Caco-2 (cell line): ENCODE measurements at regions not wholly inside any gene's neighbourhood (a gene's known extent, or its start where the extent isn't known, plus 50 kb on each side); places are given as distances from the start of the nearest gene placed in this dataset.

Experiments
- BruUV-seq: library from RNA; stranded (reverse); fragments of 400-500 nt; replicated peaks from 2 replicates; lab custom pipeline; 2021; lab: Mats Ljungman, UMichigan
- CTCF ChIA-PET: fragments of 300-600 bp; sonication (Branson Sonifier 250); formaldehyde crosslinking; loops from one replicate; lab custom pipeline; 2022; ENCODE audit warnings: antibody characterized with exemption; lab: Charles Lee
- POLR2A ChIA-PET: fragments of 300-600 bp; sonication (Branson Sonifier 250); formaldehyde crosslinking; loops from one replicate; lab custom pipeline; 2022; ENCODE audit warnings: antibody characterized with exemption; lab: Charles Lee
- DNase-seq, 2 experiments: peaks; one replicate each; pipeline versions ENCODE4 v3.0.0 to v3.0.0-alpha.2; 2020 to 2022
- H3K27me3 ChIP-seq: replicated peaks from 2 replicates; pipeline ENCODE4 v1.6.0; 2011; ENCODE audit warnings: low read length; ENCODE audit not compliant: control insufficient read depth, insufficient read depth
- H3K36me3 ChIP-seq: 2 replicates; pipeline ENCODE4 v1.5.1; 2011; ENCODE audit warnings: low read length; ENCODE audit not compliant: control insufficient read depth, insufficient read depth
- H3K4me1 ChIP-seq: fragments of 250-450 bp; sonication (Bioruptor Pico); 2 replicates; pipeline ENCODE4 v1.5.1; 2020; ENCODE audit warnings: mild to moderate bottlenecking
- H3K4me3 ChIP-seq: 2 replicates; pipeline ENCODE4 v1.5.1; 2011; ENCODE audit warnings: low read depth, mild to moderate bottlenecking, control low read depth, low read length
- H3K9me3 ChIP-seq: fragments of 250-450 bp; sonication (Bioruptor Pico); 2 replicates; pipeline ENCODE4 v1.5.1; 2020; ENCODE audit warnings: mild to moderate bottlenecking, moderate library complexity
- H3K27ac Mint-ChIP-seq: one replicate; pipeline ENCODE4 v1.8.0; 2022; ENCODE audit warnings: mixed read lengths; ENCODE audit not compliant: unreplicated experiment
- H3K27me3 Mint-ChIP-seq: one replicate; pipeline ENCODE4 v1.8.0; 2022; ENCODE audit warnings: mixed read lengths; ENCODE audit not compliant: insufficient read depth, unreplicated experiment
- H3K36me3 Mint-ChIP-seq: one replicate; pipeline ENCODE4 v1.8.0; 2022; ENCODE audit warnings: mild to moderate bottlenecking, mixed read lengths; ENCODE audit not compliant: insufficient read depth, unreplicated experiment
- H3K4me1 Mint-ChIP-seq: one replicate; pipeline ENCODE4 v1.8.0; 2022; ENCODE audit warnings: low read depth, mixed read lengths; ENCODE audit not compliant: unreplicated experiment
- H3K4me3 Mint-ChIP-seq: one replicate; pipeline ENCODE4 v1.8.0; 2022; ENCODE audit warnings: mild to moderate bottlenecking, moderate library complexity, mixed read lengths; ENCODE audit not compliant: unreplicated experiment
- H3K9me3 Mint-ChIP-seq: one replicate; pipeline ENCODE4 v1.8.0; 2022; ENCODE audit warnings: mixed read lengths; ENCODE audit not compliant: unreplicated experiment
- CTCF ChIP-seq, 2 experiments: fragments of 200-600 bp in 1 of 2; IDR thresholded peaks; 1 replicate in 1 of 2; 2 replicates in 1 of 2; pipeline versions ENCODE4 v1.5.1 to v1.8.0; 2011 to 2022; ENCODE audit warnings: antibody characterized with exemption in 1 of 2, control low read depth in 1 of 2, inconsistent platforms in 1 of 2, low read depth in 1 of 2, low read length in 1 of 2, mild to moderate bottlenecking in 1 of 2, moderate library complexity in 1 of 2; ENCODE audit not compliant: insufficient read depth in 1 of 2, severe bottlenecking in 1 of 2, unreplicated experiment in 1 of 2
- intact Hi-C: fragments of 100-400 bp; cut with micrococcal nuclease; formaldehyde crosslinking; loops from one replicate; pipeline ENCODE4 v1.10.0; 2022; ENCODE audit not compliant: unreplicated experiment

- CTCF ChIA-PET: no interaction called here
These were observed 80.0 kb upstream of the AGBL1 start for GRCh38 chr15:85999658-86000057.

GRCh38 chr15:86001200-86001599 is 78.5 kb upstream of the AGBL1 start:
- peaks cover 15% of the 10 kb centered on the region for H3K27me3 Mint-ChIP-seq
- H3K4me1 Mint-ChIP-seq: no peaks in the 10 kb centered on the region
- TF ChIP-seq CTCF (IDR thresholded peaks at IDR 0.05; ENCODE audit: insufficient read depth in 1 of 2, low read depth in 1 of 2, low read length in 1 of 2, severe bottlenecking in 1 of 2, unreplicated experiment in 1 of 2): no peak
- no peak overlapping the region for H3K4me3 ChIP-seq
- DNase-seq: no peak
- BruUV-seq: no TSS peak
- H3K4me3 Mint-ChIP-seq: no peak overlapping the region
- intact Hi-C loops: no loop called here
- ChIA-PET POLR2A (no interaction called here), CTCF (no interaction called here)
- no peaks in the 10 kb centered on the region for H3K27me3 ChIP-seq
- H3K9me3 ChIP-seq: no peaks in the 10 kb centered on the region
- H3K4me1 ChIP-seq: no peaks in the 10 kb centered on the region
- H3K36me3 Mint-ChIP-seq: no peaks in the 10 kb centered on the region
- no peak overlapping the region for H3K27ac Mint-ChIP-seq
- no peaks in the 10 kb centered on the region for H3K36me3 ChIP-seq
- no peaks in the 10 kb centered on the region for H3K9me3 Mint-ChIP-seq

More at GRCh38 chr15:85999658-86000057, 80.0 kb upstream of the AGBL1 start:
- TF ChIP-seq CTCF (IDR thresholded peaks at IDR 0.05; ENCODE audit: insufficient read depth in 1 of 2, low read depth in 1 of 2, low read length in 1 of 2, severe bottlenecking in 1 of 2, unreplicated experiment in 1 of 2): no peak
- no peak overlapping the region for H3K4me3 Mint-ChIP-seq
- Histone ChIP-seq H3K4me1 (no peaks in the 10 kb centered on the region), H3K4me3 (no peak overlapping the region), H3K27me3 (no peaks in the 10 kb centered on the region), H3K9me3 (no peaks in the 10 kb centered on the region), H3K36me3 (no peaks in the 10 kb centered on the region)
- H3K36me3 Mint-ChIP-seq: no peaks in the 10 kb centered on the region
- DNase-seq: no peak
- H3K4me1 Mint-ChIP-seq: no peaks in the 10 kb centered on the region
- peaks cover 11% of the 10 kb centered on the region for H3K27me3 Mint-ChIP-seq
- intact Hi-C loops: no loop called here
- H3K27ac Mint-ChIP-seq: no peak overlapping the region
- no peaks in the 10 kb centered on the region for H3K9me3 Mint-ChIP-seq
- BruUV-seq: no TSS peak
- POLR2A ChIA-PET: no interaction called here

GRCh38 chr15:86002444-86002843 is 77.2 kb upstream of the AGBL1 start:
- Mint-ChIP-seq H3K9me3 (no peaks in the 10 kb centered on the region), H3K27me3 (peaks cover 16% of the 10 kb centered on the region), H3K36me3 (no peaks in the 10 kb centered on the region), H3K4me1 (no peaks in the 10 kb centered on the region), H3K4me3 (no peak overlapping the region), H3K27ac (no peak overlapping the region)
- no peak for TF ChIP-seq CTCF (IDR thresholded peaks at IDR 0.05; ENCODE audit: insufficient read depth in 1 of 2, low read depth in 1 of 2, low read length in 1 of 2, severe bottlenecking in 1 of 2, unreplicated experiment in 1 of 2)
- Histone ChIP-seq H3K9me3 (no peaks in the 10 kb centered on the region), H3K27me3 (no peaks in the 10 kb centered on the region), H3K36me3 (no peaks in the 10 kb centered on the region), H3K4me1 (no peaks in the 10 kb centered on the region), H3K4me3 (no peak overlapping the region)
- ChIA-PET CTCF (no interaction called here), POLR2A (no interaction called here)
- intact Hi-C loops: no loop called here
- no peak for DNase-seq
- BruUV-seq: no TSS peak
